NCI-H1092 treated with DMSO at 0.1 percent for 48 hours (cell line): ENCODE measurements at regions not wholly inside any gene's neighbourhood (a gene's known extent, or its start where the extent isn't known, plus 50 kb on each side); places are given as distances from the start of the nearest gene placed in this dataset.

Experiments used
- DNase-seq: peaks from one replicate; lab custom pipeline; 2025; lab: John Stamatoyannopoulos, UW

DNA sequence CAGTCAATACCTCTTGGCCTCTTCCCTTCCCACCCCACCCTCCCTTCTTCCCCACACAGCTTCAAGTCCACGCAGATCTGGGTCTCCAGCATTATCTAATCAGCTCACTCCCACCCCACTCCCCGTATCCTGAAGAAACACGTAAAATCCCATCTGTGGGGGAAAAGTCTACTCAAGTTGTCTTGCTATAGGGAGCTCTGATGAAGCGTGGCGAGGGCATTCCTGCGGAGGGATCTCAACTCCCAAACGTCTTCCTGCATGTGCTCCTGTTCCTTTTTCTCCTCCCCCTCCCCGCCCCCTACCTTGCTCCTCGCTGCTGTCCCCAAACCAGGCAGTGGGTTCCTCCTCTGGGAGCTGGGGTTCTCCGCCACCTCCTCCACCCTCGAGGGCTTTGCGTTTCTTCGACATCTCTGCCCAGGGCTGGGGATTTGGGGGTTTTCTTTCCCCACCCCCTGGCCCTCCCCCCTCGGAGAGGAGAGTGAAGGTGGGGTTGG lies 181.8 kb downstream of the TBXT start:
- DNase-seq, result no peak

DNA sequence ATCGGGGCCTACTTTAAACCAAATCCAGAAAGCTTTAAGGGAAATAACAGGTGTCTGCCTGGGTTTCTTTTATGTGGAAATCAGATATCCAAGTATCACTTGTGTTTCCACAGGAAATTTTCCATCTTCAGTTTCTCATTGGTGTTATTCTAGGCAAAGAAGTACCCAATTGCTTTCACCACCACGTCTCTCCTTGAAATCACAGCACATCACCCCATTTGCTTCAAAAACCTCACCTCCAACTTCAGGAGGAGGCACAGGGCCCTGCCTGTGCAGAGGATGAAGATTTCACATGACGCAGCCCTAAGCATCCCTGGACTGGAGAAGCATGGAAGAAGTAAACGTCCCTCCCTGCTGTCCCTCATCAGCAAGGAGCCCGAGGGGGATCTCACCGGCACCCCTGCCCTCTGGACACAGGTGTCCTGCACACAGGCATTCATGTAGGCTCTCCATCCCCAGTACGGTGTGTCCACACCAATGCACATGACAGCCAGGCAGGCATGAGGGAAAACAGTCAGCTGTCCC lies 182.3 kb downstream of the TBXT start:
- DNase-seq, result no peak

DNA sequence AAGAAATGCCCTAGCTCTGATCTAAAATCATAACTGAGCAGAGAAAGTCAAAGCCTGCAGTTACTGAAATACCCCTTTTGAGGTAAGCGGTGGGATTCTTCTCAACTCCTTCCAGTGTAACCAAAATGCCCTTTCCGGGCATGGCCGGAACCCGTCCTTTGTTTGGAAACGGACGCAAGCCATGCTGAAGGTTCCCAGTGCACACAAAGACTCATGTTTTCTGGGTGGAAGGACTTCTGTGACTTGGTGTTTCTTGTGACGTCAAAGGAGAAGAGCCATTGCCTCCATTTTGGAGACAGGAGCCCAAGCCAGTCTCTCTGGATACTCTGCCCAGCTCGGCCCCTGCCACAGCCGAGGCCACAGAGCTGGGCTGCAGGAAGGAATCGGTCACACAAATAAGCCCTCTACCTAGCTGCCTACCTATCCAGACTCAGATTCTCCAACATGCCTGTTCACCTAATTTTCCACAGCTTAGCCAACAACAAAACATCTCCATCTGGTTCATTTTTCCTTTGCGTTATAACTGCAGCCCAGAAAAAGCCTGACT lies 182.8 kb downstream of the TBXT start:
- DNase-seq, result no peak

DNA sequence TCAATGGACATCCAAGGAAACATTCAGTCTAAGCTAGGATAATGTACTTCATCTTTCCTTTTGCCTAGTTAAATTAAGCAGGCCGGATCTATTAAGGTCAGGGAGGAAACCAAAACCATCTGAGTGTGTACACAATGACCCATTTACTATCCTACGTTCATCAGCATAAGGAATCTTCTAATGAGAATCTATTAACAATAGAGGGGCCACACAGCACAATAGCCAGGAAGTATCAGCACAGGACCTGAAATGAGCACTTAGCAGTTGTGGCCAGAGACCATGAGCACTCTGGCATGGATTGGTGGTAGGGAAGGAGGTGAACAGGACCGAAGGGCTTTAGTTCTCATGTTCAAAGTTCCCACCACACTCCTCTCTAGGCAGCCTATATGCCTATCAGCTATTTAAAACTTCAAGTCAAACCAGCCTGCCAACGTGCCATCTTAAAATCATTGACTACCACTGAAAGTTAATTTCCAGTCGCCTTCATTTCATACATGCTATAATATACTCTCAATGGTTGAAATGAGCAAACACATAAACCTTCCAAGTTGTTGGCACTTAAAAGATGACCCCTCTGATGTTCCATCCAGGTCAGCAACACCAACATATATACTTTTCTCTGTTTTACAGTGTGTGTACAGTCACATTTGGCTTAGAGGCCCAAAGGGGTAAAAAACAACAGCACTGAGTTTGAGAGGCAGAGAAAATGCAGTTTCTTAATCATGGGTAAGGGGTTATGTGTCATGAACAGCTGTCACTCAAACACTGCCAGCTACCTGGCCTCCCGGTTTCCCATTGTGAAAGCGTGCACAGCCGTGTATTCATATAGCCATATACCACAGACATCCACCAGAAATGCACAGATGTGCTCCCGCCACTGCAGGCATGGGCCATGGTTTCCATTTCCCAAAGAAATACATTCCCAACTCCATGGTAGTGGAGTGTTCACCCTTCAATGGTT lies 184.3 kb downstream of the TBXT start:
- DNase-seq, result no peak

DNA sequence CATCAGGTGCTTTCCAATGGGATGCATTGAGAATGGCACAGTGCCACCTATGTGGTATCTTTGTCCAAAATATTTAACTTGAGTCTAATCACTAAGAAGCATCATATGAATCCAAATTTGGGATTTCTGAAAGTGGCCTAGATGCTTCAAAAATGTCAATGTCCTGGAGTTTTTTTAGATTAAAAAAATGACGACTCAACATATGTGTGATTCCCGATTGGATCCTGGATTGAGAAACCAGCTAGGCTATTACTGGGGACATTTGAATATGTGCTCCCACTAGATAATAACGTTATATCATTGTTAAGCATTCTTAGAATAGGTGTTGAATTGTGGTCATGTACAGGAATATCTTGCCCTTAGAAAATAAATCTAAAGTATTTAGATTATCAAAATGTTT lies 189.2 kb downstream of the TBXT start:
- DNase-seq, result no peak

DNA sequence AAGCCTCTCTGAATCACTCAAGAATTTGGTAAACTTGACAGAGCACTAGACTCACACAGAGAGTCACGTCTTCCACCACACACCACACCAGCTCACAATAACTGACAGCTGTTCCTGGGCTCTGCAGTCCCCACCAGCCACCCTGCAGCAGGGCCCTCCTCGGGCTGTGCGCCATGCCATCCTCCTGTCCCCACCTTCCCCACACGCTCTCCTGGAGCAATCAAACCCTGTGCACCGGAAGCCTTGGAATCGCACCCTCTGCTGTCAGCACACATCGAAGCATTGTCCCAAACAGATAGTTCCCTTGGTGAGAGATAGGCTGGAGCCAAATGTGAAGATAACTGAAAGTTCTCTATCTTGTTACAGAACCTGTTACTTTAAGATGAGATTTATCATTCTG lies 191.0 kb downstream of the TBXT start:
- no peak for DNase-seq

DNA sequence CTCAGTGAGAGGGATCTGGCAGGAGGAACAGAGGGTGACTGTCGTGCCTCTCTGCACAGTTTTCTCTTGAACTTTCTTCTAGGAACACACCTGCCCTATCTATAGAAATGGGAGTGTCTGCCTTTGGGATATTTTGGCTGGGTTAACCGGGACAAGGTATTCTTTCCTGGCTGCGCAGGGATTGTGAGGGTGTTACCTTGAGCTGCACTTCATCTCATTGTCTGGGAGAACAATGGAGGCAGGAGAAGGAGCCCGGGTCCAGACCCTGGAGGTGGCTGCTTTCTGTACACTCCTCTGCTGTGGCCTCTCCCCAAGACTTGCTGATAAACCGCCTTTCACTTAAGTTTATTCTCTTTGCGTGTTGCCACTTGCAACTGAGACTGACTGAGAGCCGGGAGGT lies 192.8 kb downstream of the TBXT start:
- DNase-seq, result no peak

DNA sequence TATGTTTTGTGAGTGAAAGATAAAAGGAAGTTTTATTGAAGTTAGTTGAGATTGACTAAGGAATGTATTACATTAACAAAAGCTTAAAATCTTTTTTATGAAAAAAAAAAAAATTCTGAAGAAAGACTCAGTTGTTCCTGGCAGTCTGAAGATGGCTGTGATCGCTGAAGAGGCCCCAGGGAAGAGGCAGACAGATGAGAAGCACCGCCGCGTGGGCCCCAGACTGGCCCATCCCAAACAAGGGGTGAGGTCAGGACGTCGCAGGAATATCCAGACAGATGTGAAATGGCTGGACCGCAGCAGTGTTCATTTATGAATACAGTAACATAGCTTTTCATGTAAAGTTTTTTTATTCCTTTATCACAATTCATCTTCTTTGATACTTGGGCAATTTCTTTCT lies 194.2 kb downstream of the TBXT start:
- no peak for DNase-seq

DNA sequence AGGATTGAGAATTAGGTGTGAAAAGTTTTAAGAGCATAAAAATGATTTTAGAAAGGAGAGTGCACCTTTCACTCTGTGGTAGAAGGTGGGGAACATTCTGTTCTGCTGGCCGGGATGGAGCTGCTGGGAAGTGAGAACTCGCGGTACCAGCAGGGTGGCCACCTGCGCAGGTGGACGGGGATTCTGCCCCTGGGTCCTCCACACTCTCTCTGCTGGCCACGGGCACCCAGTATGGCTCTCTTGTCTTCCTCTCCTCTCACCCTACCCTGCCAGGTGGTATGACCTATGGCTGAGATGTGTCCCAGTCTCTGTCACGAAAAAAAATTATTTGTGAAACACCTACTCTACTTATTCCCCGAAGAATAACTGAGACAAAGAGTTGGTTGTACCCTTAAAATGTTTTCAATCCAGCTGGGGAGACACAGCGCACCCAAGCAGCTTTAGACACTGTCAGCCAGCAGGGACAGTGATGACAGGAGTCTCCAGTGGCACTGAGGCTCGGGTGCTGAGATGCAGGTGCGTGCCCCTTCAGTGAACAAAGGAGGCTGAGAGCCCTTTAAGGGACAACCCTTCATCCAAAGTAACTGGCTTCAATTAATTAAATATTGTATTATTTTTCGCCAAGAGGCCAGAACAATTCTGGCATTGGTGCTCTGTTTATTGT lies 195.4 kb downstream of the TBXT start:
- no peak for DNase-seq

DNA sequence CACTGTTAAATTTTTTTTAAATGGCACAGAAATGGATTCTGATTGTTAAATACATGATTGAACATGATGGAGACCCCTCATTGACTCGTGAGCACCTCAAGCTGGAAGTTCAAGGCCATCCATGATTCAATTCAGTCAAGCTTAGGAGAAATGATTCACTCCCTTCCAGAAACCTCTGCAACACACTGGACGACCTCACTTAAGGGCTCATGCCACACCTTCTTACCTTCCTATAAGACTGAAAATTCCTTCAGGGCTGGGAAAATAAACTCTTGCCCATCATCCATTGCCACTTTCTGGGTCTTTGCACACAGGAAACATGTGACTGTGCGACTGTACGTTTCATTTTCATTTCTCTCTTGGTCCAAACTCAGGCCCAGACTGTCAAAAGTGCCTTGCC lies 196.4 kb downstream of the TBXT start:
- DNase-seq, result no peak

DNA sequence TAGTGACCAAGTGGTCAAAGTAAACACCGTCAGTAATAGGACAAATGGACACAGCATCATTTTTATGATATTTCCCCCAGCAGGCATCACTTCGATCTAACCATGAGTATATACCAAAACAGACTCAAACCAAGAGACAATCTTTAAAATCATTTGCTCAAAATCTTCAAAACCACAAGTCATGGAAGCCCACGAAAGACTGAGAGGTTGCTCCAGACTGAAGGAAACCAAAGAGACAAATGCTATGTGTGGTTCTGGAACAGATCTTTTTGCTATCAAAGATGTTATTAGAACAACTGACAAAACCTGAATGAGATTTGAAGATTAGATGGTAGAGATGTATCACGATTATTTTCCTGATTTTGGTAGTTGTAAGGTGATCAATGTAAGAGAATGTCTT lies 197.7 kb downstream of the TBXT start:
- no peak for DNase-seq

DNA sequence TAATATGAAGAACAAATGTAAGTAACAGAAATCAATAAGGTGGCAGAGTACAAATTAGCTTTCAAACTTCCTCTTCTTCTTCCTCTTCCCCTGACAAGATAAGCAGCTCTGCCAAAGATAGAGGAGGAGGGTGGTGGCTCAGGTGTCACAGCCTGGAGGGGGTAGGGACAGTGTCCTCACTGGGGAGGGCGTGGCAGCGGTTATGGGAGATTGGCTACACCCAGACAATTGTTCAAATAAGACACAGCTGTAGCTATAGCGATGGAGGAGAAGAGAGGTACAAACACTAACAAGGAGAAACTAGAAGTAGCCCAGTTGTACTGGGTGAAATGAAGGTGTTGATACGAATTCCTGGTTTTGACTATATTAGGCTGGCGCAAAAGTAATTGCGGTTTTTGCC lies 198.5 kb downstream of the TBXT start:
- no peak for DNase-seq

DNA sequence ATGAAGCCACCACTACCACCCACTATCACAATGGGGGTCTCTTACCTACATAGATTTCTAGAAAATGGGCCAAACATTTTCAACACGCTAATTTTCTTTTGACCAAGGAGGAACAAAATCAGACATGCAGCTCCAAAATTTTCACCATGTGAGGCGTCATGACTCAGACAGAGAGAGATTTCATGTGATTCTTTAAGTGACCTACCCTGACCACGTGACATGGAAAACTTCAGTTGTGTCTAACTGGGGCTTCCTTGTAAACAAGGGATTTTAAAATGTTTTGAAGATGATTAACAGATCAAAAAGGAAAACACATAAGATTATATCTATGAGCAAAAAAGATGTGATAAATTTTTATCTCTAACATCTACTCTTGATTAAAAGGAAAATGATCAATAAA lies 199.2 kb downstream of the TBXT start:
- DNase-seq, result no peak

DNA sequence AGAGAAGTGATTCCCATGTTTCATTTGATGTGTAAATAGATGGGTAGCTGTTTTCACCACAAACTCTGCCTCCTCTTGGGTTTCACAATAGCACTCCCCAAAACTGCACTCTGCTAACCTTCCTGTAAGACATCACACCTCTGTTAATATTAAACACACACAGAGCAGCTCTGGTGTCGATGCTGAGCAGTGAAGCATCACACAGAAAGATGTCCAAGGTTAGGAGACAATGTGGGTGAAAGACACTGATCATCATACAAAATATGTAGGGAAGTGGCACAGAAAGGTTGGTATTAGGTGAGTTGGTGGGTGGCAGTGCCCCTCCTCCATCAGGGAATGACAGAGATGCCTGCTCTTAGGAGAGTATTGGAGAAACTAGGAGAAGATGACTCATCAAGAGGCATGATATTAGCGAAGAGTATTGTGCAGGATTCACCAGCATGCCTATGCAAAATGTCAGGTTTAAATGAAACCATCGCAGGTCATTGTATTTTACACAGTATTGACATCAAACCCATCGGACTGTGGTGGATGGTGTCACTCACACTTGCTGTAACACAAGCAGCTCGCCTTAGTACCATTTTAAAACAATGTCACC lies 199.7 kb downstream of the TBXT start:
- no peak for DNase-seq

DNA sequence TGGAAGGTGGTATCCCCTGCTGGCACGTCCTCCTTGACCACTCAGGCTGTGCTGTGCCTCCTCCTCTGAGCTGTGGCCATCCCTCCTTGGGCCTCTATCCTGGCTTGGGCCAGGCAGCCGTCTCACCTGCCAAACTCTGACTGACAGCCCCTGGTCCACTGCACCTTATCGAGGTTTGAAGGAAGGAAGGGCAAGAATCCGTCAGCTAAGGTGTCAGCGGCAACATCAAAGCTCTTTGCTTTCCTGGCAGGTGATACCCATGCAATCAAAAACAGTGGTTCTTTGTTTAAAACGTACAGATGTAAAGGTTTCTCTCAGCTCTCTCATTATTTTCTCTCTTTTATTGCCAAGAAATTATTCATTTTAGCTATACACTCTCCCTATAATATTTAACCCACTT lies 203.9 kb downstream of the TBXT start:
- DNase-seq, result no peak

DNA sequence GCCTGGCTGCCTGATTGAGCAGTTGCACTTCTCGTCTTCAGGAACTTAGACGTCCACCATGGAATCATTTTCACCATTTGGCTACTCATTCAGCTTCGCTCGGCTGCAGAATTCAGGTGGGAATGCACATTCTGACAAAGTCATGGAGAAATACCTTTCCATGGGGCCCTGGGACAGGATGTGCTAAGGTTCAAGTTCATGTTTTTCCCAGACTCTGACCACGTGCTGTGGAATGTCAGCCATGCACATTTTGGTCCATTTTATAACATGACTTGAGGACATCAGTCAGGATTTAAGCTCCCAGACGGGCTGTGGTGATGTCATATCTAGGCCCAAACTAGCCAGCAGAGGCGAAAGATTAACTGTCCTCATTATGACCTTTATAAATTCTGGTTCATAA lies 205.3 kb downstream of the TBXT start:
- no peak for DNase-seq

DNA sequence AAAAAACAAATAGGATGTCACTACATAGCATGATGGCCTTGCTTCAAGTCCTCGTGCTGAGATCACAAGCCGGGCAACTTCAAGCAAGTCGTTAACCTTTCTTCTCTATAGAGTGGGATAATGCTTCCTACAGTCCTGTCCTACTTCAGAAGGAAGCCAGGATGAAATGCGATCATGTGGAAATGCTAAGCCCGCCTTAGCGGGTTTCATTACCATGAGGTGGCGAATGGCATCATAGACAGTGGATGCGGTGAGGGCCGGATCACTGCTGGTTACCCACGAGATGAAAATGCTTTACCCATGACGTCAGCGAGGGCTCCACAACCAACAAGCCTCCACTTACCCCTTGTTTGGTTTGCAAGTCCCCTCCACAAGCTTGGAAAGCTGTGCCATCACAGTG lies 206.4 kb downstream of the TBXT start:
- DNase-seq, result no peak

DNA sequence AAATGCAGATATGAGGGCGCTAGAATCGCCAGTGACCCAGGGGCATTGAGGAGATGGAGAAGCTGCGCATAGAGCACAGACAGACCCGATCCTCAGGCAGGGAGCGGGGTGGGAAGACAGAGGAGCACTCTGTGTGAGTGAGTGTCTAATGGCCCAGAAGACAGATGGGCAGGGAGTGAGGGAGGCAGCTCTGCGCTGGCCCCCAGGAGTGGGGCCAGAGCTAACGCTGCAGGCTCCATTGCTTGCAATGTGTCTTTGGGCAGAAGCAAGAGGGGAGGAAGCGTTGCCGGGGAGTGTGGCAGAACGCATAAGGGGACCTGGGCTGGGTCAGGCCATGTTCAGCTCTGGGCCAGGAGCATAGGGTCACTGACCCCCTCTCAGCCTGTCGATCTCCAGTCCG lies 207.0 kb downstream of the TBXT start:
- DNase-seq, result no peak

DNA sequence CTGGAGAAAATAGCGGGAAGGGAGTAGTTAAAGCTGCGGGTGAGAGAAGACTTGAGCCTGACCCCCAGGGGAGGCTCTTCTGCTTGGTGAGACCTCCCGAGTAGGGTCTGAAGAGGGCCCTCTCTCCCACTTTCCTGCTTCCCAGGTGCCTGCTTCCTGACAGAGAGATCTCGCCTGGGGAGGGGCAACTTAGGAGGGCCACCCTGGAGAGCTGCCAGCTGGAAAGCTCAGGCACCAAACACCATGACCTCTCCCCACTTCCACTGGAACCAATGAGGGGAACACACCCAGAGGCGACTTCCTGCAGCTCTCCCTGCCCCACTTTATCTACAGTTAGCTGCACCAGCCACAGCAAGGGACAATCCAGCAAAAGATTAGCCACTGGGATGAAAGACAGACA lies 208.0 kb downstream of the TBXT start:
- DNase-seq, result no peak

DNA sequence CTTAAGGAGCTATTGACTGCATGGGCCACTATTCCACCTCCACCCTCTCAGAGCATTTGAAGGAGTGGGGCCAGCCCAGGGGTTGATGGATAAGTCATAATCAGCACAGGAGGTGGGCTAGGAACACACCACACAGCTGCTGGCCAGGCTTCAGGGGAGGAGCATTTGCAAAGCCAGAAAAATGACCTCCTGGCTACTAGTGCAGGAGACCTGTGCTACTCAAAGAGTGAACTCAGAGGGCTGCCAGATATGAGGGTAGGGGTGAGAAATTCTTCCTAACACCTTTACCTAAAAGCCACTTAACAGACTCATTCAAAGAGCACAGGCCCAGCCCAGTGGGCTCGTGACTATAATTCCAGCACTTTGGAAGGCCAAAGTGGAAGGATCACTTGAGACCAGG lies 210.8 kb downstream of the TBXT start:
- DNase-seq, result no peak

DNA sequence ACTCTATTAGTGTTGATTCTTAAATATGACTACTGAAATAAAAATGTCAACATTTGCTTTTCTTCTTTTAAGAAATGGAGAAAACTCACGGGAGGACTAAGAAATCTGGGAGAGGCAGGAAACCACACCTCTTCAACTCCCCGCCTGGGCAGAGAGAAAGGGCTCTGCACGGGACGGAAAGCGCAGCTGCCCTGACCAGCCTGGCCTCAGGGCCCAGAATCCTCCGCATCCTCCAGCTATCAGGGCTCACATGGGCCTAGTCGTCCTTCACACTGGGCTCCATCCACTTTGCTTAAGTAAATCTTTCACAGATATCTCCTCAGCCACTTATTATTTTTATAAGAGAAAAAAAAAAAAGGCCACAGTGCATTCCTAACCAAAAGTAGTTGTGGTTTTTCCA lies 215.1 kb downstream of the TBXT start:
- no peak for DNase-seq

DNA sequence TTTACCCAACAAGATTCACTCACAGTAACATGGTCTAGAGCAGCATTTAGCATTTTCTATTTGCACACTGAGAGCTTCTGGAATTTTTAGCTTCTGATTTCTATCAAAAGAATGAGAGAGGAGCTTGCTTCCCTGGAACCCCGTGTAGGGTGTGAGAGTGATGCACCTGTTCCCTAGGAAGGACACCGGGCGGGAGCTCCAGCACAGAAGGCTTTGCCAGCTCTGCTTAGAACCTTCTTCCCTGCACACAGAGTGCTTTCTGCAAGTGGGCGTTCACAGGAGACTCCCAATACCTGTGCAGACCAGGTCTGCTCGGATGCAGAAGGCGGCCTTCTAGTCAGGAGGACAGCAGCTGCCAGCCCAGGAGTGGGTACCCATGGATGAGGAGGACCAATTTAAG lies 217.3 kb downstream of the TBXT start:
- DNase-seq, result no peak

DNA sequence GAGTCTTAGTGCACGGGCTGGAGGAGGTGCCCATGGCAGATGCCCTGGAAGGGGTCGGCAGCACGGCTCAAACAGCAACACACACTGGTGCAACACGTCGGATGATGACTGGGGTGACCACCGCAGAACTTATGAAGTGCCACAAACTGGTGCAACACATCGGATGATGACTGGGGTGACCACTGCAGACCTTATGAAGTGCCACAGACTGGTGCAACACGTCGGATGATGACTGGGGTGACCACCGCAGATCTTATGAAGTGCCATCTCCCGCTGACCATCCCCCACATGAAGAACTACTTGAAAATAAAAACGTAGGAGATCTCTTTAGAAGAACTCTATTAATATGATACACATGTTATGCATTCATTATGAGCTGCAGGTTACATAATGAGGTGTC lies 218.3 kb downstream of the TBXT start:
- no peak for DNase-seq
